ENCODE measurements at regions not wholly inside any gene's neighbourhood (a gene's known extent, or its start where the extent isn't known, plus 50 kb on each side); places are given as distances from the start of the nearest gene placed in this dataset.
"Not testable (repeated sequence)": the region's sequence is repeated elsewhere in the genome, so short reads cannot be mapped to it uniquely, and the experiment has no call there.

DNA sequence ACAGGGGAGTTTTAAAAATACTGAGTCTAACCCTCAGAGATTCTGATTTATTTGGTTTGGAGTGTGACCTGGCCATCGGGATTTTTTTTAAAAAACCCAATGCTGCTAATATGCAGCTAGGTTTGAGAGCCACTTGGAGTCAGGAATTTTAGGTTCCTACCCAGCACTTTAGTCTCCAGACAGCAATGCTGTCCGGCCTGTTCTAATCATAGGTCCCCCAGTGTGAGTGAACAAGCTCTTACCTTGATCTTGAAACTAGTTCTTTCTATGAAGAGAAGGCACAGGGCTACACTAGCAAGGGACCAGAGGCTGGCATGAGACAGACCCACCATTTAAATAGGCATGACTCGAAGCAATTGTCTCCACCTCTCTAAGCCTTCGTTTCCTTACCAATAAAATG is 103.5 kb downstream of the SMIM20 start:
- Histone ChIP-seq H3K4me3 (ENCODE audit: low read length in 3 of 3) (no peak overlapping the region), H3K27ac (ENCODE audit: low read depth, low read length) (no peak overlapping the region), H3K4me1 (ENCODE audit: control insufficient read depth in 3 of 3, insufficient read depth in 3 of 3, low read length in 3 of 3) (peaks cover 15 to 32% (median 25%) of the 10 kb centered on the region in 3 donors), H3K27me3 (ENCODE audit: control insufficient read depth in 3 of 3, insufficient read depth in 3 of 3, low read length in 3 of 3) (peaks cover 0 to 5% (median 0%) of the 10 kb centered on the region in 3 donors), H3K9ac (ENCODE audit: low read depth in 1 of 3, low read length in 3 of 3) (no peak overlapping the region), H3K9me3 (ENCODE audit: control insufficient read depth in 3 of 3, low read length in 3 of 3) (no peaks in the 10 kb centered on the region), H3K36me3 (ENCODE audit: control insufficient read depth in 3 of 3, insufficient read depth in 3 of 3, low read length in 3 of 3) (no peaks in the 10 kb centered on the region)

DNA sequence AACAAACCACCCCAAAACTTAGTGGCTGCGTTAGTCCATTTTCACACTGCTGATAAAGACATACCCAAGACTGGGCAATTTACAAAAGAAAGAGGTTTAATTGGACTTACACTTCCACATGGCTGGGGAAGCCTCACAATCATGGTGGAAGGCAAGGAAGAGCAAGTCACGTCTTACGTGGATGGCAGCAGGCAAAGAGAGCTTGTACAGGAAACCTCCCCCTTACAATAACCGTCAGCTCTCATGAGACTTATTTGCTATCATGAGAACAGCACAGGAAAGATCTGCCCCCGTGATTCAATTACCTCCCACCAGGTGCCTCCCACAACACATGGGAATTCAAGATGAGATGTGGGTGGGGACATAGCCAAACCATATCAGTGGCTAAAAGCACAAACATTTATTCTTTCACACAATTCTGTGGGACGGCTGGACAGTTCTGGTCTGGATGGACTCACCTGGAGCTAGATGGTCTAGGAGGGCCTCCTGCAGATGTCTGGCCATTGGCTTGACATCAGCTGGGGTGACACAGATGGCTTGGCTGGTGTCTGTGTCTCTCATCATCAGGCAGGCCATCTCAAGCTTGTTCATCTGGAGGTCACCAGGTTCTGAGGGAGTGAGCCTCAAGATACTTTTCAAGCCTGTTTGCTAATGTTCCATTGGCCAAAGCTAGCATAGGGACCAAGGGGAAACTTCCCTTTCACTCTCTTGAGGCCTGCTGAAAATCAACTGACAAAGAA is 104.1 kb downstream of the SMIM20 start:
- H3K4me1 ChIP-seq (ENCODE audit: control insufficient read depth in 3 of 3, insufficient read depth in 3 of 3, low read length in 3 of 3), result peaks cover 18 to 36% (median 29%) of the 10 kb centered on the region in 3 donors
- H3K27ac ChIP-seq (ENCODE audit: low read depth, low read length); H3K9me3 ChIP-seq (ENCODE audit: control insufficient read depth in 3 of 3, low read length in 3 of 3); H3K4me3 ChIP-seq (ENCODE audit: low read length in 3 of 3); H3K9ac ChIP-seq (ENCODE audit: low read depth in 1 of 3, low read length in 3 of 3); H3K27me3 ChIP-seq (ENCODE audit: control insufficient read depth in 3 of 3, insufficient read depth in 3 of 3, low read length in 3 of 3); H3K36me3 ChIP-seq (ENCODE audit: control insufficient read depth in 3 of 3, insufficient read depth in 3 of 3, low read length in 3 of 3): not testable (repeated sequence)

DNA sequence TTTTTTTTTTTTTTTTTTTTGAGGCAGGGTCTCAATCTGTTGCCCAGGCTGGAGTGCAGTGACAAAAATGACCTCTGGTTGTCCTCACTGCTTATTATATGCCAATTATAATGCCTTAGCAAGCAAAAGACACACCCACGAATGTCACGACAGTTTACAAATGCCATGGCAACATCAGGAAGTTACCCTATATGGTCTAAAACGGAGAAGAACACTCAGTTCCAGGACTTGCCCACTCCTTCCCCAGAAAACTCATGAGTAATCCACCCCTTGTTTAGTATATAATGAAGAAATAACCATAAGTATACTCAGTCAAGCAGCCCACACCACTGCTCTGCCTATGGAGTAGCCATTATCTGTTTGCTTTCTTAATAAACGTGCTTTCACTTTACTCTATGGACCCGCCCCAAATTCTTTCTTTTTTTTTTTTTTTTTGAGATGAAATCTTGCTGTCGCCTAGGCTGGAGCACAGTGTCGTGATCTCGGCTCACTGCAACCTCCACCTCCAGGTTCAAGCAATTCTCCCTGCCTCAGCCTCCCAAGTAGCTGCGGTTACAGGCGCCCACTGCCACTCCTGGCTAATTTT is 106.2 kb downstream of the SMIM20 start:
- Histone ChIP-seq H3K9ac (ENCODE audit: low read depth in 1 of 3, low read length in 3 of 3) (no peak overlapping the region), H3K4me1 (ENCODE audit: control insufficient read depth in 3 of 3, insufficient read depth in 3 of 3, low read length in 3 of 3) (peaks cover 17 to 31% (median 27%) of the 10 kb centered on the region in 3 donors), H3K4me3 (ENCODE audit: low read length in 3 of 3) (no peak overlapping the region), H3K27me3 (ENCODE audit: control insufficient read depth in 3 of 3, insufficient read depth in 3 of 3, low read length in 3 of 3) (no peaks in the 10 kb centered on the region), H3K36me3 (ENCODE audit: control insufficient read depth in 3 of 3, insufficient read depth in 3 of 3, low read length in 3 of 3) (no peaks in the 10 kb centered on the region), H3K9me3 (ENCODE audit: control insufficient read depth in 3 of 3, low read length in 3 of 3) (no peaks in the 10 kb centered on the region), H3K27ac (ENCODE audit: low read depth, low read length) (no peak overlapping the region)

DNA sequence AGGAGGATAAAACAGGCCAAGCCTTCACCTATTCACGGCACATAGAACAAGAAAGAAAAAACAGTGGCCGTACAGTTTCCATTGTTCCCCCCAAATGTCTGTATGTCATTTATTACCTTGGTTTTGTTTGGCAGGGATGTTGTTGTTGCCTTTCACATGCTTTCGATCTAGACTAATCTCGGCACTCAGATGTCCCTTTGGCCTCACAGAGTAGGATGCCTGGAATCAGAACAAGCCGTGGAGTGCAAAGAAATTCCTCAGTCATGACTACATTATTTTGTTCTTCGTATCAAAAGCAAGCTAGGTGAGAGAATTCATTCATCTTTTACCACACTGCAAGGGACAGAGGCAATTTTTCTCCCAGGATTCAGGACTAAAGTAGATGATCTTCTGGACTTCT is 106.9 kb downstream of the SMIM20 start:
- peaks cover 11 to 24% (median 20%) of the 10 kb centered on the region in 3 donors for H3K4me1 ChIP-seq (ENCODE audit: control insufficient read depth in 3 of 3, insufficient read depth in 3 of 3, low read length in 3 of 3)
- no peaks in the 10 kb centered on the region for H3K36me3 ChIP-seq (ENCODE audit: control insufficient read depth in 3 of 3, insufficient read depth in 3 of 3, low read length in 3 of 3)
- no peak overlapping the region for H3K4me3 ChIP-seq (ENCODE audit: low read length in 3 of 3)
- no peaks in the 10 kb centered on the region for H3K9me3 ChIP-seq (ENCODE audit: control insufficient read depth in 3 of 3, low read length in 3 of 3)
- H3K9ac ChIP-seq (ENCODE audit: low read depth in 1 of 3, low read length in 3 of 3), result no peak overlapping the region
- H3K27me3 ChIP-seq (ENCODE audit: control insufficient read depth in 3 of 3, insufficient read depth in 3 of 3, low read length in 3 of 3), result no peaks in the 10 kb centered on the region
- no peak overlapping the region for H3K27ac ChIP-seq (ENCODE audit: low read depth, low read length)

DNA sequence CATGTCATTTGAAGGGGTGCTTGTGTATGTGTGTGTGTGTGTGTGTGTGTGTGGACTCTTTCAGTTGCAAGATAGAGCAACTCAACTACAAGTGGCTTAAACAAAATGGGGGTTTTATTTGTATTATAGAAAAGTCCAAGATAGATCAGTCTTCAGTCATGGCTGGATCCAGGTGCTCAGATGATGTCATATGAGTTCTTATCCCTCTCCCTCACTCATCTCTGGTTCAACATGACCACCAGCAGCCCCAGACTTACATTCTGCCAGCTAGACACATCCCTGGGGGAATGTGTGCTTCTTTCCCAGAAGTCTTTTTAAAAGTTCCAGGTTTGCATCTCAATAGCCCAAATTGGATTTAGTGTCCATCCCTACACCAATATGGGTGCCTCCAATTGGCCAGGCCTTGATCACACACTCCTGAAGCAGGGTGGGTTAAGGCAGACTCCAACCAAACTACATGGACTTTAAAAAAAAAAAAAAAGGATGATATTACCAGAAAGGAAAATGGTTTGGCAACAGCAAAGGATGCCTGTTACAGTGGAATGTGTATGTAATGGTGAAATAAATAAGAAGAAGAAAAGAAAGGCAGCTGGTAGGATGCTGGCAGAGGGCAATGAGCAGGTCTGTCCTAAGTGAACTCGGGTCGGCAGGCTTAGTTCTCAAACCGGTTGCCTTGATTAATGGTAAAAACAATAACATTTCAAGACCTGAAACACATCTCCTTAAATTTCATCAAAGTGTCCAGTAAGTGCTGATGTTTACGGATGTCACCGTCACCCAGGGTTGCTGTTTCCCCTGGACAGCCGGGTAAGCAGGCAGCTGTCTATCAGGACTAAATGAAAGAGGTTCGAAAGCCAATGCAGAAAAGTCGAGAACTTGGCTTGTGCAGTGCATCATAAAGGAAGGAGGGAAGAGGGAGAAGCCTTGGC is 107.7 kb downstream of the SMIM20 start:
- H3K27ac ChIP-seq (ENCODE audit: low read depth, low read length), result peak overlapping the region; percentile 10
- H3K4me3 ChIP-seq (ENCODE audit: low read length in 3 of 3), result no peak overlapping the region
- H3K36me3 ChIP-seq (ENCODE audit: control insufficient read depth in 3 of 3, insufficient read depth in 3 of 3, low read length in 3 of 3), result no peaks in the 10 kb centered on the region
- H3K9ac ChIP-seq (ENCODE audit: low read depth in 1 of 3, low read length in 3 of 3), result no peak overlapping the region
- H3K9me3 ChIP-seq (ENCODE audit: control insufficient read depth in 3 of 3, low read length in 3 of 3), result no peaks in the 10 kb centered on the region
- peaks cover 10 to 22% (median 14%) of the 10 kb centered on the region in 3 donors for H3K4me1 ChIP-seq (ENCODE audit: control insufficient read depth in 3 of 3, insufficient read depth in 3 of 3, low read length in 3 of 3)
- H3K27me3 ChIP-seq (ENCODE audit: control insufficient read depth in 3 of 3, insufficient read depth in 3 of 3, low read length in 3 of 3), result no peaks in the 10 kb centered on the region

DNA sequence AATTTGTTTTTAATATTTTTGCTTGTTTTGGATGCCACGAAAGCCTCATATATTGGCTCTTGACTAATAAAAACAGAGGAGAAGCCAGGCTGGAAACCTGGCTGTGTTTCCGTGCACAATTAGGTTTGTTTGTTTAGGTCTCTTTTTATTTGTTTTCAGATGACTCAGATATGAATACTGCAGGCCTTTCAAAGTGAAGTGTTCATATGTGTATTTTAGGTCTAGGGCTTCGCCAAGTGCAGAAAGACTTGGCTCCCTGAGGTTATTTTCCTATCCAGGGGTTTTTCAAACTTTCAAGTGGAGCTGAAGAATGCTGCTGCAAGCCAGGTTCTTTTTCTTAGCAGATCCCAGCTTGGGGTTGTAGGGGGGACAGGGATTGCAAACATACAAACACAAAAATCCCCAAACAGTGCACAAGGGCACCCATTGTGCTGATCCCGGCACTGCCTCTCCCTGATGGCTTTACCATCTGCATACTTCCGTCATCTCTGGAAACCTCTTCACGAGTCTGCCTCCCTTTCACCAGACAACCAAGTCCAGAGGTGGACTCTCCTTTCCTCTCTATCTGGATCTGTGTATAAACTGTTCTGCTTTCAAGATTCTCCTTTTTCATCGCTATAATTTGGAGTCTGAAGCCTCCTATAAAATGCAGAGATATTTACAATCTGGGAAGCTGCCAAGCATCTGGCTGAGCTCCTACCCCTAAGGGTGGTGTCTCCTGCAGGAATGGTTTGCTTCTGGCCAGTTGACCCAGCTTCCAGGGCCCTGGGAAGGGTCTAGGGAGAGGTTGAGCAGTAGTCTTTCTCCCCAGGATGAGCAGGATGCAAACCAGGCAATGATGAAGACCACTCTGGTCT is 108.6 kb downstream of the SMIM20 start:
- Histone ChIP-seq H3K36me3 (ENCODE audit: control insufficient read depth in 3 of 3, insufficient read depth in 3 of 3, low read length in 3 of 3) (no peaks in the 10 kb centered on the region), H3K9me3 (ENCODE audit: control insufficient read depth in 3 of 3, low read length in 3 of 3) (no peaks in the 10 kb centered on the region), H3K27ac (ENCODE audit: low read depth, low read length) (peak overlapping the region; percentile 60), H3K9ac (ENCODE audit: low read depth in 1 of 3, low read length in 3 of 3) (no peak overlapping the region), H3K27me3 (ENCODE audit: control insufficient read depth in 3 of 3, insufficient read depth in 3 of 3, low read length in 3 of 3) (no peaks in the 10 kb centered on the region), H3K4me3 (ENCODE audit: low read length in 3 of 3) (no peak overlapping the region), H3K4me1 (ENCODE audit: control insufficient read depth in 3 of 3, insufficient read depth in 3 of 3, low read length in 3 of 3) (peaks cover 10 to 22% (median 14%) of the 10 kb centered on the region in 3 donors)

DNA sequence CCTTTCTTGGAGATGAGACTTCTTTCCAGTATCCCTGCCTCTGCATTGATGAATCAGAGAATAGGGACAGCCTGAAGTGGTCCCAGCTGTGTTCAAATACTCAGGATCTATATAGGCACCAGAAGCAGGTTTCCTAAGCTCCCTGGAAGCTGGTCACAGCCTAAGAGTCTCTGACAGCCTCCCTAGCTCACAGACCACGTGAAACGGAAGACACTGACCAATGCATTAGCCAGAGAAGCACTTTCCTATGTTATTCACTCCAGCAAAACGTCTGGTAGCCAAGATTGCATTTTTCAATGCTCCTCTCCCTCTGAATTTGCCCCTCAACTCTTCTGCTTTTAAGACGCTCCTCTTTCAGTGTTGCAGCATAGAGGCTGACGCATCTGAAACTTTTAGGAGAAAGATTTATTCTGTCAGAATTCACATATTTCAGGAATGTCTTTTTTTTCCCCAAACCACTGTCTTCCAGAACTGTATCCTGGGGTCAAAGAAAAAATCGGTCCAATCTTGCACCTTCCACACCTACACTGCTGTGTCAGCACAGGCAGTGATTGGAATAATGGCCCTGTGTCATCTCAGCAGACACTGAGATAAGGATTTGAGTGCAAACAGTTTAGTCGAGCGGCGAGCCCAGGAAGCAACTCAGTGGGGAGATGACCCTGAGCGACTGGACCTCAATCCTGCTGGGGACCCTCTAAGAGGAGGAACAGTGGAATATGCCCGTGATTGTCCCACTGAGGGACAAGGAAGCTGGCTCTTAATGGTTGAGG is 109.4 kb downstream of the SMIM20 start:
- Histone ChIP-seq H3K36me3 (ENCODE audit: control insufficient read depth in 3 of 3, insufficient read depth in 3 of 3, low read length in 3 of 3) (no peaks in the 10 kb centered on the region), H3K9ac (ENCODE audit: low read depth in 1 of 3, low read length in 3 of 3) (no peak overlapping the region), H3K4me1 (ENCODE audit: control insufficient read depth in 3 of 3, insufficient read depth in 3 of 3, low read length in 3 of 3) (peaks cover 10 to 22% (median 14%) of the 10 kb centered on the region in 3 donors), H3K9me3 (ENCODE audit: control insufficient read depth in 3 of 3, low read length in 3 of 3) (no peaks in the 10 kb centered on the region), H3K27me3 (ENCODE audit: control insufficient read depth in 3 of 3, insufficient read depth in 3 of 3, low read length in 3 of 3) (no peaks in the 10 kb centered on the region), H3K4me3 (ENCODE audit: low read length in 3 of 3) (no peak overlapping the region), H3K27ac (ENCODE audit: low read depth, low read length) (peak overlapping the region; percentile 60)

DNA sequence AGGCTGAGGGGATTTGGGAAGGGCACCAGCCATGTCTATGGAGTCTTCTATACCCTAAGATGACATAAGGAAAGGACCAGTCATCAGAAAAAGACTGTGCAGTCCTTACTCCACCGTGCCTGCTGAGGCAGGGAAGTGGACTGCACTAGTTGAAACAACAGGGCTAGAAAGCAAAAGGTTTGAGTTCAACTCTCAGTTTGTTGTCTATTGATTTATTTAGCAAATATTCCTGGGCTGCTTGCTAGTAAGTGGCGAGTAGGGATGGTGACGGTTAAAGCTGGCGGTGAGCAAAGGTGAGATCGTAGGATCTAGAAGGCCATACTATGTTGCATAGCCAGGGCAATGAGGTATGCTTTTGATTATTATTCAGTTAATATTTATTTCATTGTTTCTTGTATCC is 110.1 kb downstream of the SMIM20 start:
- H3K27me3 ChIP-seq (ENCODE audit: control insufficient read depth in 3 of 3, insufficient read depth in 3 of 3, low read length in 3 of 3), result no peaks in the 10 kb centered on the region
- peaks cover 10 to 22% (median 14%) of the 10 kb centered on the region in 3 donors for H3K4me1 ChIP-seq (ENCODE audit: control insufficient read depth in 3 of 3, insufficient read depth in 3 of 3, low read length in 3 of 3)
- H3K27ac ChIP-seq (ENCODE audit: low read depth, low read length), result no peak overlapping the region
- no peak overlapping the region for H3K9ac ChIP-seq (ENCODE audit: low read depth in 1 of 3, low read length in 3 of 3)
- no peak overlapping the region for H3K4me3 ChIP-seq (ENCODE audit: low read length in 3 of 3)
- H3K9me3 ChIP-seq (ENCODE audit: control insufficient read depth in 3 of 3, low read length in 3 of 3), result no peaks in the 10 kb centered on the region
- no peaks in the 10 kb centered on the region for H3K36me3 ChIP-seq (ENCODE audit: control insufficient read depth in 3 of 3, insufficient read depth in 3 of 3, low read length in 3 of 3)
